Left ventricle myocardium inferior (tissue), 1 donor: ENCODE measurements at regions not wholly inside any gene's neighbourhood (a gene's known extent, or its start where the extent isn't known, plus 50 kb on each side); places are given as distances from the start of the nearest gene placed in this dataset.

Experiments
- DNase-seq: peaks from one replicate; pipeline ENCODE4 v3.0.0-alpha.2; 2020
- H3K27ac ChIP-seq: fragments of 200-600 bp; replicated peaks from 2 replicates; pipeline ENCODE4 v1.8.0; 2021
- H3K27me3 ChIP-seq: fragments of 200-600 bp; 2 replicates; pipeline ENCODE4 v1.8.0; 2021; ENCODE audit warnings: low read depth
- H3K36me3 ChIP-seq: fragments of 200-600 bp; 2 replicates; pipeline ENCODE4 v1.8.0; 2021
- H3K4me1 ChIP-seq: fragments of 200-600 bp; 2 replicates; pipeline ENCODE4 v1.8.0; 2021
- H3K4me3 ChIP-seq: fragments of 200-600 bp; 2 replicates; pipeline ENCODE4 v1.8.0; 2021; ENCODE audit warnings: mild to moderate bottlenecking, moderate library complexity
- H3K9me3 ChIP-seq: fragments of 200-600 bp; replicated peaks from 2 replicates; pipeline ENCODE4 v1.8.0; 2021
- CTCF ChIP-seq: fragments of 200-600 bp; IDR thresholded peaks from 2 replicates; pipeline ENCODE4 v1.8.0; 2021; ENCODE audit warnings: antibody characterized with exemption, mild to moderate bottlenecking, borderline replicate concordance
- intact Hi-C: fragments of 100-400 bp; cut with micrococcal nuclease; formaldehyde crosslinking; loops from one replicate; pipeline ENCODE4 v1.11.0; 2022
- donor health status: DM: no; HTN: yes; CAD: no; lungs with severe emphysema.

DNA sequence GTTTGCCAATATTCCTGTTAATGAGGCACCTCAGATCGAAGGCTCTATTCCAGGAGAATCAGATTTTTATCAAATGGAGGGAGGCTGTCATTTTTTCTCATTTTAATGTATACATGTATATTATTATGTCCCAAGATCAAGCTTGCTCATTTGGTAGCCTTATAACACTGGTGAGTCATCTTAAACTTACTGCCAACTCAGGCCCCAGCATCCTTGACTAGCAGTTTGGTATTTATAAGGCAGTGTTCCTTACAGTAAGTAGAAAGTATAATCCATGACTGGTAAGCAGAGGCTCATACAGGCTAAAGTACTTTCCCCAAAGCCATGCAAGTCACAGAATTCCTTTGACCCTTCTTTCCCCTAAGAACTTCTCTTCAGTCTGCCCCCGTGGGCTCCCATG is 90.7 kb upstream of the NR3C1 start:
- DNase-seq = no peak
- intact Hi-C loops = no loop called here
- no peak overlapping the region for H3K4me3 ChIP-seq
- H3K4me1 ChIP-seq = peaks cover 44% of the 10 kb centered on the region
- no peaks in the 10 kb centered on the region for H3K36me3 ChIP-seq
- H3K27ac ChIP-seq = no peak overlapping the region
- no peak for TF ChIP-seq CTCF
- no peaks in the 10 kb centered on the region for H3K9me3 ChIP-seq
- H3K27me3 ChIP-seq = no peaks in the 10 kb centered on the region

- Histone ChIP-seq H3K4me3 (no peak overlapping the region), H3K9me3 (no peaks in the 10 kb centered on the region), H3K4me1 (peaks cover 34% of the 10 kb centered on the region), H3K27me3 (no peaks in the 10 kb centered on the region), H3K27ac (no peak overlapping the region), H3K36me3 (no peaks in the 10 kb centered on the region)
- intact Hi-C loops = no loop called here
- no peak for DNase-seq
- no peak for TF ChIP-seq CTCF
Observed at GRCh38 chr5:143492783-143493182, 89.3 kb upstream of the NR3C1 start.

DNA sequence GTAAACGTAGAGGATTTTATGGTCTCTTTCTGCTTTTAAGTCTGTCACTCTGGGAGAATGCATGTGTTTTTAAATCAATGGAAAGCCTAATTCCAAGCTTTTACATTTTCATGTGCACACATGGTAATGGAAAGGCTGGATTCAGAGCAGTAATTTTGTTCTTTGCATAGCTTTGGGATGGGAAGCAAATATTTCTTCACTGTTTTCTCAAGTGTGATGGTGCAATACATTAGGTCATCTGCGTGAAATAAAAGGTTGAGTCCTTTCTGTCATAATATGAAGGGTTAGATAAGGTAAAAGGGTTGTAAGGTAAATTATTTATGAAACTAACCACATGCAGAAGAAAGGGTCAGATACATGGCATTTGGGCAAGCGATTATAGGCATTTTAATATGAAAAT is 88.2 kb upstream of the NR3C1 start:
- no peaks in the 10 kb centered on the region for H3K9me3 ChIP-seq
- no peak for DNase-seq
- intact Hi-C loops = no loop called here
- no peak overlapping the region for H3K4me3 ChIP-seq
- no peak for TF ChIP-seq CTCF
- peaks cover 29% of the 10 kb centered on the region for H3K4me1 ChIP-seq
- H3K27me3 ChIP-seq = no peaks in the 10 kb centered on the region
- H3K27ac ChIP-seq = no peak overlapping the region
- no peaks in the 10 kb centered on the region for H3K36me3 ChIP-seq

DNA sequence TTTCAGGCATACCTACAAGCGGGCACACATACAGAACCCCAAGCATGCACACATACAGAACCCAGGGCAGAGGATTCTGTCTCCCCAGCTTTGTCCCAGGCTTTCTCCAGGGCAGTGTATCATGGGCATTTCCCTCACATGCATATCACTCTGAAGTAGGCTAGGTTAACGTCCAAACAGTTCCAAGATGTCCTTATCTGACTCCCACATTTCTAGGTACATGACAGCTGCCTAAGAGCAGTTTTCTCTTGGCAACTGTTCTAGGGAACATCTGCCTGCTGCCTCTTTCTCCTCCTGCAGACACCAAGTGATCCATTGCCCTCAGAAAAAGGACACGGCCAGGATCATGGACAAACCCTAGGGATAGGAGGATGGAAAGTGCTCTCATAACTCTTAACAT is 84.9 kb upstream of the NR3C1 start:
- intact Hi-C loops = no loop called here
- no peak for TF ChIP-seq CTCF
- H3K9me3 ChIP-seq = no peaks in the 10 kb centered on the region
- H3K27me3 ChIP-seq = no peaks in the 10 kb centered on the region
- H3K4me1 ChIP-seq = peaks cover 8% of the 10 kb centered on the region
- H3K4me3 ChIP-seq = no peak overlapping the region
- H3K36me3 ChIP-seq = no peaks in the 10 kb centered on the region
- DNase-seq = no peak
- H3K27ac ChIP-seq = no peak overlapping the region

- Histone ChIP-seq H3K36me3 (no peaks in the 10 kb centered on the region), H3K9me3 (no peaks in the 10 kb centered on the region), H3K4me1 (peaks cover 5% of the 10 kb centered on the region), H3K4me3 (no peak overlapping the region), H3K27ac (no peak overlapping the region), H3K27me3 (no peaks in the 10 kb centered on the region)
- no peak for DNase-seq
- intact Hi-C loops = no loop called here
- no peak for TF ChIP-seq CTCF
Observed at GRCh38 chr5:143484601-143485000, 81.1 kb upstream of the NR3C1 start.
